LNCaP clone FGC (cell line): ENCODE measurements at regions not wholly inside any gene's neighbourhood (a gene's known extent, or its start where the extent isn't known, plus 50 kb on each side); places are given as distances from the start of the nearest gene placed in this dataset.
"Not testable (repeated sequence)": the region's sequence is repeated elsewhere in the genome, so short reads cannot be mapped to it uniquely, and the experiment has no call there.

Experiments
- DNase-seq: peaks from one replicate; pipeline ENCODE4 v3.0.0-alpha.2; 2011; ENCODE audit warnings: low read depth
- H3K4me3 ChIP-seq: 2 replicates; pipeline ENCODE4 v1.5.1; 2011; ENCODE audit warnings: mild to moderate bottlenecking, low read depth, low read length, control low read depth
- CTCF ChIP-seq: IDR thresholded peaks from 2 replicates; pipeline ENCODE4 v1.5.1; 2012; ENCODE audit warnings: mild to moderate bottlenecking; ENCODE audit not compliant: control insufficient read depth, insufficient read depth; ENCODE audit errors: extremely low read depth

GRCh38 chr16:35149550-35149949 is 1690.1 kb downstream of the TP53TG3F start:
- DNase-seq, result no peak
- H3K4me3 ChIP-seq, result no peak overlapping the region
- TF ChIP-seq CTCF, result no peak

GRCh38 chr16:35150805-35151312 is 1691.4 kb downstream of the TP53TG3F start:
- no peak for TF ChIP-seq CTCF
- no peak overlapping the region for H3K4me3 ChIP-seq
- DNase-seq, result no peak

GRCh38 chr16:35152067-35152627 is 1692.7 kb downstream of the TP53TG3F start:
- no peak overlapping the region for H3K4me3 ChIP-seq
- TF ChIP-seq CTCF, result no peak
- no peak for DNase-seq

GRCh38 chr16:35154627-35155026 is 1695.2 kb downstream of the TP53TG3F start:
- TF ChIP-seq CTCF, result no peak
- no peak overlapping the region for H3K4me3 ChIP-seq
- DNase-seq, result no peak

- not testable (repeated sequence) for H3K4me3 ChIP-seq, DNase-seq
Measured at GRCh38 chr16:35157549-35157948, 1698.1 kb downstream of the TP53TG3F start.

GRCh38 chr16:35169324-35169723 is 1709.9 kb downstream of the TP53TG3F start:
- not testable (repeated sequence) for H3K4me3 ChIP-seq, DNase-seq

- DNase-seq, result not testable (repeated sequence)
Measured at GRCh38 chr16:35170061-35170460, 1710.6 kb downstream of the TP53TG3F start.

GRCh38 chr16:35170610-35171009 is 1711.2 kb downstream of the TP53TG3F start:
- TF ChIP-seq CTCF, result no peak
- DNase-seq, result no peak
- H3K4me3 ChIP-seq, result no peak overlapping the region

More at GRCh38 chr16:35170061-35170460, 1710.6 kb downstream of the TP53TG3F start:
- not testable (repeated sequence) for H3K4me3 ChIP-seq
